ENCODE measurements at regions not wholly inside any gene's neighbourhood (a gene's known extent, or its start where the extent isn't known, plus 50 kb on each side); places are given as distances from the start of the nearest gene placed in this dataset.

GRCh38 chr12:65657635-65658034 lies 166.6 kb upstream of the HMGA2 start:
- intact Hi-C loops (cut with DNase I), result no loop called here
- TF ChIP-seq POLR2A (IDR thresholded peaks at IDR 0.05) (no peak), CTCF (IDR thresholded peaks at IDR 0.05) (no peak)
- H3K27ac ChIP-seq, result no peak overlapping the region
- H3K9me3 ChIP-seq, result no peaks in the 10 kb centered on the region
- DNase-seq (no peak), ATAC-seq (no peak)
- no peaks in the 10 kb centered on the region for H3K27me3 ChIP-seq
- H3K36me3 ChIP-seq (replicated peaks in 1 of 2; ENCODE audit: insufficient read depth in 1 of 2, low read depth in 2 of 2), result no peaks in the 10 kb centered on the region
- no peaks in the 10 kb centered on the region for H3K4me1 ChIP-seq
- H3K4me3 ChIP-seq, result no peak overlapping the region
- 57 to 92% methylated on average over 1 of the region's 1 CpG for WGBS, 2 donors

- Histone ChIP-seq H3K27ac (no peak overlapping the region), H3K27me3 (no peaks in the 10 kb centered on the region), H3K4me1 (no peaks in the 10 kb centered on the region), H3K4me3 (no peak overlapping the region), H3K36me3 (replicated peaks in 1 of 2; ENCODE audit: insufficient read depth in 1 of 2, low read depth in 2 of 2) (no peaks in the 10 kb centered on the region), H3K9me3 (no peaks in the 10 kb centered on the region)
- ATAC-seq (no peak), DNase-seq (no peak)
- intact Hi-C loops (cut with DNase I), result no loop called here
- TF ChIP-seq POLR2A (IDR thresholded peaks at IDR 0.05), result no peak
- no peak for TF ChIP-seq CTCF (IDR thresholded peaks at IDR 0.05)
- WGBS, 2 donors, result 84 to 91% methylated on average over 2 of the region's 2 CpGs
These were observed 165.9 kb upstream of the HMGA2 start for GRCh38 chr12:65658360-65658759.

GRCh38 chr12:65659681-65660080 lies 164.6 kb upstream of the HMGA2 start:
- Histone ChIP-seq H3K4me3 (no peak overlapping the region), H3K27ac (no peak overlapping the region), H3K27me3 (no peaks in the 10 kb centered on the region), H3K9me3 (no peaks in the 10 kb centered on the region), H3K36me3 (replicated peaks in 1 of 2; ENCODE audit: insufficient read depth in 1 of 2, low read depth in 2 of 2) (no peaks in the 10 kb centered on the region), H3K4me1 (no peaks in the 10 kb centered on the region)
- ATAC-seq (no peak), DNase-seq (no peak)
- TF ChIP-seq CTCF (IDR thresholded peaks at IDR 0.05) (no peak), POLR2A (IDR thresholded peaks at IDR 0.05) (no peak)
- intact Hi-C loops (cut with DNase I), result no loop called here
- 50 to 64% methylated on average over 1 of the region's 1 CpG for WGBS, 2 donors

- DNase-seq (no peak), ATAC-seq (no peak)
- TF ChIP-seq CTCF (IDR thresholded peaks at IDR 0.05), result no peak
- TF ChIP-seq POLR2A (IDR thresholded peaks at IDR 0.05), result no peak
- H3K4me3 ChIP-seq, result no peak overlapping the region
- H3K27ac ChIP-seq, result no peak overlapping the region
- no peaks in the 10 kb centered on the region for H3K27me3 ChIP-seq
- 40 to 50% methylated on average over 4 of the region's 4 CpGs for WGBS, 2 donors
- H3K4me1 ChIP-seq, result no peaks in the 10 kb centered on the region
- intact Hi-C loops (cut with DNase I), result no loop called here
- H3K36me3 ChIP-seq (replicated peaks in 1 of 2; ENCODE audit: insufficient read depth in 1 of 2, low read depth in 2 of 2), result no peaks in the 10 kb centered on the region
- H3K9me3 ChIP-seq, result no peaks in the 10 kb centered on the region
These were observed 164.2 kb upstream of the HMGA2 start for GRCh38 chr12:65660096-65660495.

GRCh38 chr12:65660836-65661235 lies 163.4 kb upstream of the HMGA2 start:
- TF ChIP-seq CTCF (IDR thresholded peaks at IDR 0.05) (no peak), POLR2A (IDR thresholded peaks at IDR 0.05) (no peak)
- WGBS, 2 donors, result 79 to 86% methylated on average over 7 of the region's 7 CpGs
- no peak for ATAC-seq
- Histone ChIP-seq H3K36me3 (replicated peaks in 1 of 2; ENCODE audit: insufficient read depth in 1 of 2, low read depth in 2 of 2) (no peaks in the 10 kb centered on the region), H3K4me3 (no peak overlapping the region), H3K27me3 (no peaks in the 10 kb centered on the region), H3K9me3 (no peaks in the 10 kb centered on the region), H3K4me1 (no peaks in the 10 kb centered on the region), H3K27ac (no peak overlapping the region)
- no peak for DNase-seq
- intact Hi-C loops (cut with DNase I), result no loop called here

Measured in body of pancreas (tissue), 4 donors.